ENCODE measurements at regions not wholly inside any gene's neighbourhood (a gene's known extent, or its start where the extent isn't known, plus 50 kb on each side); places are given as distances from the start of the nearest gene placed in this dataset.

DNA sequence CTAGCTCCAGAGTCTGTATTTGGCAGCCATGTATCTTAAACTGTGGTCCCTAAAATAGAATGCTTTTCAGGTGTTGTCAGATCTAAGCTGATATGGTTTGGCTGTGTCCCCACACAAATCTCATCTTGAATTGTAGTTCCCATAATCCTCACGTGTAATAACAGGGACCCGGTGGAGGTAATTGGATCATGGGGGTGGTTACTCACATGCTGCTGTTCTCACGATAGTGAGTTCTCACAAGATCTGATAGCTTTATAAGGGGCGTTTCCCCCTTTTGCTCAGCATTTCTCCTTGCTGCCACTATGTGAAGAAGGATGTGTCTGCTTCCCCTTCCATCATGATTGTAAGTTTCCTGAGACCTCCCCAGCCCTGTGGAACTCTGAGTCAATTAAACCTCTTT, 199.9 kb upstream of the ISX start:
- no peak for TF ChIP-seq POLR2A (IDR thresholded peaks at IDR 0.05)
- TF ChIP-seq CTCF (IDR thresholded peaks at IDR 0.05): no peak
- TF ChIP-seq POLR2AphosphoS5 (IDR thresholded peaks at IDR 0.05): no peak

Measured in stomach (tissue), 4 donors.